PC-3 (cell line): ENCODE measurements at regions not wholly inside any gene's neighbourhood (a gene's known extent, or its start where the extent isn't known, plus 50 kb on each side); places are given as distances from the start of the nearest gene placed in this dataset.

Source experiments
- CTCF ChIP-seq: fragments of 300-600 bp; sonication (generic); conservative IDR thresholded peaks from 2 replicates; pipeline ENCODE4 v1.5.1; 2017; ENCODE audit warnings: antibody characterized with exemption, low read depth, mild to moderate bottlenecking, low read length
- EZH2 ChIP-seq: fragments of 300-600 bp; sonication (generic); IDR thresholded peaks from one replicate; pipeline ENCODE4 v1.6.1; 2017; ENCODE audit warnings: antibody characterized with exemption, mild to moderate bottlenecking, low read length; ENCODE audit not compliant: unreplicated experiment

- TF ChIP-seq CTCF = no peak
- TF ChIP-seq EZH2 = no peak
Measured at GRCh38 chr5:110038297-110038997, 348.7 kb downstream of the MAN2A1 start.
